Fibroblast of peridontal ligament (primary cell): ENCODE measurements at regions not wholly inside any gene's neighbourhood (a gene's known extent, or its start where the extent isn't known, plus 50 kb on each side); places are given as distances from the start of the nearest gene placed in this dataset.
"Not testable (repeated sequence)": the region's sequence is repeated elsewhere in the genome, so short reads cannot be mapped to it uniquely, and the experiment has no call there.

Experiments used
- DNase-seq: peaks from one replicate; pipeline ENCODE4 v3.0.0-alpha.2; 2010; ENCODE audit errors: extremely low read depth

- no peak for DNase-seq
Observed at GRCh38 chr22:27245056-27245455, 556.5 kb downstream of the MN1 start.

GRCh38 chr22:27246558-27246957 lies 555.0 kb downstream of the MN1 start:
- no peak for DNase-seq

GRCh38 chr22:27247701-27248434 lies 553.7 kb downstream of the MN1 start:
- DNase-seq, result peak; percentile 16

- no peak for DNase-seq
Observed at GRCh38 chr22:27250418-27250817, 551.1 kb downstream of the MN1 start.

- no peak for DNase-seq
Observed at GRCh38 chr22:27250886-27251285, 550.7 kb downstream of the MN1 start.

- DNase-seq, result no peak
Observed at GRCh38 chr22:27251563-27251962, 550.0 kb downstream of the MN1 start.

- DNase-seq, result peak; percentile 73
Observed at GRCh38 chr22:27252282-27253049, 549.1 kb downstream of the MN1 start.

- DNase-seq, result no peak
Observed at GRCh38 chr22:27253108-27253902, 548.3 kb downstream of the MN1 start.

- not testable (repeated sequence) for DNase-seq
Observed at GRCh38 chr22:27254063-27254462, 547.5 kb downstream of the MN1 start.

- no peak for DNase-seq
Observed at GRCh38 chr22:27255580-27255979, 546.0 kb downstream of the MN1 start.

- DNase-seq, result no peak
Observed at GRCh38 chr22:27257987-27258386, 543.6 kb downstream of the MN1 start.

- DNase-seq, result no peak
Observed at GRCh38 chr22:27258616-27259172, 542.9 kb downstream of the MN1 start.

GRCh38 chr22:27259433-27259832 lies 542.1 kb downstream of the MN1 start:
- DNase-seq, result no peak

GRCh38 chr22:27260087-27260698 lies 541.4 kb downstream of the MN1 start:
- no peak for DNase-seq

GRCh38 chr22:27262361-27262760 lies 539.2 kb downstream of the MN1 start:
- no peak for DNase-seq

GRCh38 chr22:27264184-27264583 lies 537.4 kb downstream of the MN1 start:
- DNase-seq, result no peak

GRCh38 chr22:27267145-27267544 lies 534.4 kb downstream of the MN1 start:
- DNase-seq, result no peak

GRCh38 chr22:27269751-27270543 lies 531.6 kb downstream of the MN1 start:
- DNase-seq, result no peak

GRCh38 chr22:27270818-27271510 lies 530.6 kb downstream of the MN1 start:
- DNase-seq, result no peak

- no peak for DNase-seq
Observed at GRCh38 chr22:27273436-27273835, 528.1 kb downstream of the MN1 start.
